ENCODE measurements at regions not wholly inside any gene's neighbourhood (a gene's known extent, or its start where the extent isn't known, plus 50 kb on each side); places are given as distances from the start of the nearest gene placed in this dataset.

DNA sequence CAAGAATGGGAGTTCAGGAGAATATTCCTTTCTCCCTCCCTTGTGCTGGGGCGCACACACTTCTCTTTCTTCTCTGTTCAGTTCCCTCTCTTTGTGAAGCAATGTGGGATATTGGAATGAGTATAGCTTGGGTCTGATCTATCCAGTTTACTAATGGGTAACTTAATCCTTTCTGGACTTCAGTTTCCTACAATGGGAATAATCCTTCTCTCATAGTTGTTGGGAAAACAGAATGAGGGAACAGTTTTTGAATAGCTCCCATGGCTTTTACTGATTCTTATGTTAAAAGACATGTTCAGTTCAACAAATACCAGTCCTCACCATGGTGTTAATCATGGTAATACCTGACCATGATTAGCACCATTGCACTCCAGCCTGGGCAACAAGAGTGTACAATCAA, 93.1 kb downstream of the ARL4C start:
- TF ChIP-seq, protein P1, sequence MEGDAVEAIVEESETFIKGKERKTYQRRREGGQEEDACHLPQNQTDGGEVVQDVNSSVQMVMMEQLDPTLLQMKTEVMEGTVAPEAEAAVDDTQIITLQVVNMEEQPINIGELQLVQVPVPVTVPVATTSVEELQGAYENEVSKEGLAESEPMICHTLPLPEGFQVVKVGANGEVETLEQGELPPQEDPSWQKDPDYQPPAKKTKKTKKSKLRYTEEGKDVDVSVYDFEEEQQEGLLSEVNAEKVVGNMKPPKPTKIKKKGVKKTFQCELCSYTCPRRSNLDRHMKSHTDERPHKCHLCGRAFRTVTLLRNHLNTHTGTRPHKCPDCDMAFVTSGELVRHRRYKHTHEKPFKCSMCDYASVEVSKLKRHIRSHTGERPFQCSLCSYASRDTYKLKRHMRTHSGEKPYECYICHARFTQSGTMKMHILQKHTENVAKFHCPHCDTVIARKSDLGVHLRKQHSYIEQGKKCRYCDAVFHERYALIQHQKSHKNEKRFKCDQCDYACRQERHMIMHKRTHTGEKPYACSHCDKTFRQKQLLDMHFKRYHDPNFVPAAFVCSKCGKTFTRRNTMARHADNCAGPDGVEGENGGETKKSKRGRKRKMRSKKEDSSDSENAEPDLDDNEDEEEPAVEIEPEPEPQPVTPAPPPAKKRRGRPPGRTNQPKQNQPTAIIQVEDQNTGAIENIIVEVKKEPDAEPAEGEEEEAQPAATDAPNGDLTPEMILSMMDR (IDR thresholded peaks at IDR 0.05): no peak
- no peak for DNase-seq
- intact Hi-C loops (cut with DNase I): no loop called here

DNA sequence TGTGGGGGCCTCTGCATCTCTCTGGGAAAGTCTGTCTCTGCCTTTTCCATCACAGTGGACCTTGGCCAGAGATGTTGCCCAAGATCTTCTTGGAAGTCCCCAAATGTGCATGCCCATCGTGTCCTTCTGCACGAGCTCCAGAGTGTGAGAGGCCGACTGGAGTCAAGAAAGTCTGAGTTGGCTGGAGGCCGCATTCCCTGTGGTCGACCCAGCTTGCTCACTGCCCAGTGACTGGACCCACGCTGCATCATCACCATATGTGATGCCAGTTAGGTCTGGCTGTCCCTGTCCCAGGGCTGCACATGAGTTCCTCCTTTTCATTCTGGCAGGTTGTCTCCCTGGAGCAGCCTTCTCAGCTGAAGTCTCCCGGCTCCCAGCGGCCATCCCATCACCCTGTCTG, 93.8 kb downstream of the ARL4C start:
- Histone ChIP-seq H3K9me3 (peaks cover 0 to 2% (median 0%) of the 10 kb centered on the region in 11 donors), H3K36me3 (no peaks in the 10 kb centered on the region), H3K27ac (no peak overlapping the region), H3K27me3 (no peaks in the 10 kb centered on the region), H3K4me1 (peaks cover 0 to 13% (median 4%) of the 10 kb centered on the region in 9 donors), H3K4me3 (no peak overlapping the region)
- TF ChIP-seq, protein P1 (IDR thresholded peaks at IDR 0.05): no peak
- 82 to 92% methylated on average over 8 of the region's 8 CpGs for WGBS, 2 donors
- no peak for DNase-seq
- intact Hi-C loops (cut with DNase I): no loop called here
- ATAC-seq: no peak

More for the DNA sequence above, 93.1 kb downstream of the ARL4C start:
- Histone ChIP-seq H3K27ac (no peak overlapping the region), H3K27me3 (no peaks in the 10 kb centered on the region), H3K9me3 (peaks cover 0 to 2% (median 0%) of the 10 kb centered on the region in 11 donors), H3K4me1 (peaks cover 0 to 13% (median 4%) of the 10 kb centered on the region in 9 donors), H3K4me3 (no peak overlapping the region), H3K36me3 (no peaks in the 10 kb centered on the region)
- WGBS, 2 donors: 90 to 96% methylated on average over 1 of the region's 1 CpG
- no peak for ATAC-seq

DNA sequence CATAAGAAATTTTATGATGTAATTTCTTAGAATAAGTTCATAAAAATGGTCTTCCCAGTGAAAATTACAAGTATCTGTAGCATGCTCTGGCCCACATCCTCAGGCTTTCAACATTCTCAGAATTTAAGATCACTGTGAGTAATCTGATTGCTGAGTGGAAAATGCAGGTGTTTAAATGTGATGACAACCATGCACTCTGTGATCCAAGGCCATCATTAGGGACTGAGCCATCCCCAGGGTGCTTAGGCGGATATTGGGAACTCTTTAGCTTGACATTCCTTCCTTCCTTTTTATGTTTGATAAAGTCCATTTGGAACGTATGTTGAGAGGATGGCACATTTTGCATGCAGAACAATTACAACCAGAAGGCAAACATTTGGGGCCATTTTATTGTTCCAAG, 95.5 kb downstream of the ARL4C start:
- WGBS, 2 donors: 66 to 76% methylated on average over 2 of the region's 2 CpGs
- H3K27me3 ChIP-seq: no peaks in the 10 kb centered on the region
- intact Hi-C loops (cut with DNase I): no loop called here
- DNase-seq (no peak), ATAC-seq (no peak)
- TF ChIP-seq, protein P1 (IDR thresholded peaks at IDR 0.05): no peak
- no peak overlapping the region for H3K4me3 ChIP-seq
- peaks cover 0 to 2% (median 0%) of the 10 kb centered on the region in 11 donors for H3K9me3 ChIP-seq
- peaks cover 0 to 13% (median 4%) of the 10 kb centered on the region in 9 donors for H3K4me1 ChIP-seq
- no peak overlapping the region for H3K27ac ChIP-seq
- H3K36me3 ChIP-seq: no peaks in the 10 kb centered on the region

DNA sequence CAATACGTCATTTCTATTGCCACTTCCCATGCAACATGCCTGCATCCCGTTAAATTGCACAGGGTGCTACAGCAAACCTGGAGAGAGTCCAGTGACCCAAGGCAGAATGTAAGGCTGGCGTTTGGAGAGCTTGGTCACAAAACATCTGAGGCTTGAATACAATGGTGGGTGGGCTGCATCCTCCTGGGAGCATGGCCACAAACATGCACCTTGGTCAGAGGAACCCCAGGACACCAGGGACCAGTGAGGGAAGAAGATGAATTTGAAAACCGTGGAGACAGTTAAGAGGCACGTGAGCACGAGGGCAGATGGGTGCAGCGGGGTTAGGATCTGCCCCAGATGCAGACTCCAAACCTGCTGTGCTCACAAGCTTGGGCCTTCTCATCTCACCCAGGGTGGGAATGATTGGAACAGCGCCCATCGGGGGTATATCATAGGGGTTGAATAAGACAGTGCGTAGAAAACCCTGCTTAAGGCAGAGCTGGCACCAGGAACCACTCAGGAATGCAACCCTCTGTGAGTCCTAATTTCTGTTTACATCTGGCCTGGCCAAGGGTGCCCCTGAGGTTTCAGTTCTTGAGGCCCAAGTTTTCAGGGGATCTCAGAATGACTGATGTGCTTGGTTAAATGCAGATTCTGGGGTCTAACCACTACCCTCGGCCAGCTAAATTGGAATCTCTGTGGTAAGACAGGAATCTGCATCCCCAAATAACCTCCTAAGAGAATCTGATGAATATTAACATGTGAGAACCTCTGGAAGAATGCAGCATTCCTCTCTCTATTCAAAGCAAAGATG, 97.2 kb downstream of the ARL4C start:
- H3K27me3 ChIP-seq: peaks cover 0 to 3% (median 0%) of the 10 kb centered on the region in 7 donors
- no peaks in the 10 kb centered on the region for H3K36me3 ChIP-seq
- TF ChIP-seq, protein P1 (IDR thresholded peaks at IDR 0.05): no peak
- DNase-seq (no peak), ATAC-seq (no peak)
- WGBS, 2 donors: 86 to 89% methylated on average over 11 of the region's 11 CpGs
- no peak overlapping the region for H3K4me3 ChIP-seq
- peaks cover 0 to 3% (median 0%) of the 10 kb centered on the region in 9 donors for H3K4me1 ChIP-seq
- H3K27ac ChIP-seq: no peak overlapping the region
- peaks cover 0 to 2% (median 0%) of the 10 kb centered on the region in 11 donors for H3K9me3 ChIP-seq
- intact Hi-C loops (cut with DNase I): no loop called here

Data from heart right ventricle (tissue), 16 donors.